Keratinocyte (primary cell): ENCODE measurements at regions not wholly inside any gene's neighbourhood (a gene's known extent, or its start where the extent isn't known, plus 50 kb on each side); places are given as distances from the start of the nearest gene placed in this dataset.

Experiments
- DNase-seq: peaks from one replicate; pipeline ENCODE4 v3.0.0-alpha.2; 2011; ENCODE audit warnings: low read depth, missing footprints, low spot score
- FAIRE-seq: peaks from 2 replicates; lab custom pipeline; 2011; peaks lifted over from hg19 to GRCh38; lab: Jason Lieb, UNC
- H2AFZ ChIP-seq: 2 replicates; pipeline ENCODE4 v1.6.0; 2012; ENCODE audit warnings: low read length, control low read depth, inconsistent platforms; ENCODE audit not compliant: control insufficient read depth
- H3K27ac ChIP-seq: 2 replicates; pipeline ENCODE4 v1.5.1; 2011; ENCODE audit warnings: low read length; ENCODE audit not compliant: control insufficient read depth, insufficient read depth
- H3K27me3 ChIP-seq: 3 replicates; pipeline ENCODE4 v1.6.0; 2011; ENCODE audit warnings: low read length; ENCODE audit not compliant: control insufficient read depth, insufficient read depth; ENCODE audit errors: extremely low read depth
- H3K36me3 ChIP-seq, 2 experiments: 2 replicates in 1 of 2; 3 replicates in 1 of 2; pipeline ENCODE4 v1.5.1; 2011; ENCODE audit warnings: low read length in 2 of 2, mild to moderate bottlenecking in 1 of 2; ENCODE audit not compliant: control insufficient read depth in 2 of 2, insufficient read depth in 2 of 2; ENCODE audit errors: extremely low read depth in 1 of 2
- H3K4me1 ChIP-seq: 3 replicates; pipeline ENCODE4 v1.5.1; 2011; ENCODE audit warnings: low read length; ENCODE audit not compliant: control insufficient read depth, insufficient read depth; ENCODE audit errors: extremely low read depth
- H3K4me2 ChIP-seq: 3 replicates; pipeline ENCODE4 v1.6.0; 2011; ENCODE audit warnings: low read depth, low read length; ENCODE audit not compliant: control insufficient read depth, insufficient read depth; ENCODE audit errors: extremely low read depth
- H3K4me3 ChIP-seq, 3 experiments: fragments of 200-600 bp in 1 of 3; sonication (generic) in 1 of 3; 2 replicates in 2 of 3; 3 replicates in 1 of 3; pipeline ENCODE4 v1.5.1; 2011 to 2016; ENCODE audit warnings: low read length in 3 of 3, mild to moderate bottlenecking in 3 of 3, control low read depth in 2 of 3, inconsistent platforms in 1 of 3, low read depth in 1 of 3, mixed read lengths in 1 of 3, mixed run types in 1 of 3, moderate library complexity in 1 of 3; ENCODE audit not compliant: control insufficient read depth in 2 of 3, insufficient read depth in 2 of 3; ENCODE audit errors: extremely low read depth in 1 of 3
- H3K79me2 ChIP-seq: 2 replicates; pipeline ENCODE4 v1.6.0; 2012; ENCODE audit warnings: low read length; ENCODE audit not compliant: control insufficient read depth, insufficient read depth
- H3K9ac ChIP-seq: 3 replicates; pipeline ENCODE4 v1.6.0; 2011; ENCODE audit warnings: low read length; ENCODE audit not compliant: control insufficient read depth, insufficient read depth; ENCODE audit errors: extremely low read depth
- H3K9me1 ChIP-seq: 3 replicates; pipeline ENCODE4 v1.6.0; 2011; ENCODE audit warnings: low read length; ENCODE audit not compliant: control insufficient read depth, insufficient read depth; ENCODE audit errors: extremely low read depth
- H3K9me3 ChIP-seq: 2 replicates; pipeline ENCODE4 v1.5.1; 2012; ENCODE audit warnings: low read depth, low read length; ENCODE audit not compliant: control insufficient read depth
- H4K20me1 ChIP-seq: 3 replicates; pipeline ENCODE4 v1.6.0; 2011; ENCODE audit warnings: low read length; ENCODE audit not compliant: control insufficient read depth, insufficient read depth; ENCODE audit errors: extremely low read depth
- EZH2 ChIP-seq: IDR thresholded peaks from one replicate; pipeline ENCODE4 v1.6.1; 2012; ENCODE audit warnings: inconsistent platforms, mild to moderate bottlenecking, low read length, moderate library complexity
- dilution Hi-C: fragments of 300-500 bp; cut with MboI; formaldehyde crosslinking; loops from one replicate; pipeline ENCODE4 v1.7.0; 2020; ENCODE audit warnings: low sequenced_read_pairs; ENCODE audit not compliant: extremely low pct_ligation_motif_present
- TF ChIP-seq, protein P1 (sequence below), 3 experiments: IDR thresholded peaks in 1 of 3; conservative IDR thresholded peaks in 1 of 3; optimal IDR thresholded peaks in 1 of 3; 2 replicates in 2 of 3; 3 replicates in 1 of 3; pipeline versions ENCODE3 to v1.5.1; 2011; ENCODE audit warnings: low read length in 3 of 3, mild to moderate bottlenecking in 3 of 3, moderate library complexity in 2 of 3, control low read depth in 1 of 3, inconsistent platforms in 1 of 3; ENCODE audit not compliant: insufficient read depth in 2 of 3; ENCODE audit errors: extremely low read depth in 1 of 3

GRCh38 chr13:83950293-83950692 is 68.0 kb upstream of the SLITRK1 start:
- FAIRE-seq (peak; percentile 9), DNase-seq (no peak)
- no peaks in the 10 kb centered on the region for H4K20me1 ChIP-seq
- H3K9ac ChIP-seq: no peak overlapping the region
- H2AFZ ChIP-seq: peak overlapping the region; percentile 3
- no peaks in the 10 kb centered on the region for H3K36me3 ChIP-seq
- no peaks in the 10 kb centered on the region for H3K79me2 ChIP-seq
- no peak overlapping the region for H3K4me2 ChIP-seq
- no peaks in the 10 kb centered on the region for H3K9me1 ChIP-seq
- H3K4me1 ChIP-seq: peaks cover 7% of the 10 kb centered on the region
- H3K9me3 ChIP-seq: no peaks in the 10 kb centered on the region
- H3K27me3 ChIP-seq: no peaks in the 10 kb centered on the region
- H3K27ac ChIP-seq: no peak overlapping the region
- no peak overlapping the region for H3K4me3 ChIP-seq
- dilution Hi-C loops: no loop called here
- TF ChIP-seq, protein P1, sequence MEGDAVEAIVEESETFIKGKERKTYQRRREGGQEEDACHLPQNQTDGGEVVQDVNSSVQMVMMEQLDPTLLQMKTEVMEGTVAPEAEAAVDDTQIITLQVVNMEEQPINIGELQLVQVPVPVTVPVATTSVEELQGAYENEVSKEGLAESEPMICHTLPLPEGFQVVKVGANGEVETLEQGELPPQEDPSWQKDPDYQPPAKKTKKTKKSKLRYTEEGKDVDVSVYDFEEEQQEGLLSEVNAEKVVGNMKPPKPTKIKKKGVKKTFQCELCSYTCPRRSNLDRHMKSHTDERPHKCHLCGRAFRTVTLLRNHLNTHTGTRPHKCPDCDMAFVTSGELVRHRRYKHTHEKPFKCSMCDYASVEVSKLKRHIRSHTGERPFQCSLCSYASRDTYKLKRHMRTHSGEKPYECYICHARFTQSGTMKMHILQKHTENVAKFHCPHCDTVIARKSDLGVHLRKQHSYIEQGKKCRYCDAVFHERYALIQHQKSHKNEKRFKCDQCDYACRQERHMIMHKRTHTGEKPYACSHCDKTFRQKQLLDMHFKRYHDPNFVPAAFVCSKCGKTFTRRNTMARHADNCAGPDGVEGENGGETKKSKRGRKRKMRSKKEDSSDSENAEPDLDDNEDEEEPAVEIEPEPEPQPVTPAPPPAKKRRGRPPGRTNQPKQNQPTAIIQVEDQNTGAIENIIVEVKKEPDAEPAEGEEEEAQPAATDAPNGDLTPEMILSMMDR (optimal IDR thresholded peaks at IDR 0.05 in 1 of 3, IDR thresholded peaks at IDR 0.05 in 1 of 3, conservative IDR thresholded peaks at IDR 0.05 in 1 of 3; ENCODE audit: extremely low read depth in 1 of 3, insufficient read depth in 2 of 3, low read length in 3 of 3): no peak
- TF ChIP-seq EZH2: no peak

DNA sequence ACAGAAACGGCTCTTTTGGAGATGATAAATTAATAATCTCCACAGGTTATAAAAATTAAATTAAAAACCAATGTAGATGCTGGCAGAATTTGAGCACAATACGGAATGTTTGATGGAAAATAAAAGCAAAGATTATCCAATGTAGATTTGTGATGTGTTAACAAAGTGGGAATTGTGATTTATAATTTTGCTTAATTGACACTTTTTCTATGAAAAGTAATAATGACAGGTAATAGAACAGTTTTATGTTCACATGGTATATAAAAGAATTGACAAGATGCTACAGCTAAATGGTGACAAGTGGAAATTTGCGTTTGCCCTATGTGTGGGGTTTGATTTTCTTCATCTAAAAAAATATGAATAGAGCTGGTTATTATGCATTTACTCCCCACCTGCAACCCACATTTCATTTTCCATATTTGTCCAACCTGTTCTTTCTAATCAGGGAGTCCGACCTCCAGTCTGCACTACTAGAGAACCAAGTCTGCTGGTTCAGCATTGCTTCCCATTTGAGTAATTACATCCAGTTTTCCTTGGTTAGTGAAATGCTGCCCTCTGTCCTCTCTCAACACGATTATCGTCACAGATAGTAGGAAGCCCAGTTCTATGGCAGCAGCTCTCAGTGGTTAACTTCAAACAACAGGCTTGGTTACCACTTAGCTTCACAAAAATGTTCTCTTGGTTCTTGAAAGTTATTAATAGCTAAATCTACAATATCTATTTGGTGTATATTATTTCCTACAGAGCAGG is 61.4 kb upstream of the SLITRK1 start:
- H3K79me2 ChIP-seq: no peaks in the 10 kb centered on the region
- no peak overlapping the region for H3K27ac ChIP-seq
- no peaks in the 10 kb centered on the region for H4K20me1 ChIP-seq
- FAIRE-seq: peak; percentile 17
- H3K9me1 ChIP-seq: no peaks in the 10 kb centered on the region
- H3K4me3 ChIP-seq: no peak overlapping the region
- no peak for DNase-seq
- TF ChIP-seq, protein P1 (optimal IDR thresholded peaks at IDR 0.05 in 1 of 3, IDR thresholded peaks at IDR 0.05 in 1 of 3, conservative IDR thresholded peaks at IDR 0.05 in 1 of 3; ENCODE audit: extremely low read depth in 1 of 3, insufficient read depth in 2 of 3, low read length in 3 of 3): no peak
- TF ChIP-seq EZH2: no peak
- no peaks in the 10 kb centered on the region for H3K9me3 ChIP-seq
- H3K4me2 ChIP-seq: no peak overlapping the region
- peaks cover 19% of the 10 kb centered on the region for H3K4me1 ChIP-seq
- H2AFZ ChIP-seq: no peak overlapping the region
- no peak overlapping the region for H3K9ac ChIP-seq
- dilution Hi-C loops: no loop called here
- H3K36me3 ChIP-seq: no peaks in the 10 kb centered on the region
- no peaks in the 10 kb centered on the region for H3K27me3 ChIP-seq
